SU-DHL-6 (cell line): ENCODE measurements at regions not wholly inside any gene's neighbourhood (a gene's known extent, or its start where the extent isn't known, plus 50 kb on each side); places are given as distances from the start of the nearest gene placed in this dataset.

Experiments
- EZH2phosphoT487 ChIP-seq: fragments of 200-600 bp; sonication (generic), shearing (Covaris generic); conservative IDR thresholded peaks from 2 replicates; pipeline ENCODE4 v1.6.1; 2018; ENCODE audit warnings: mild to moderate bottlenecking, antibody characterized with exemption, low read length, moderate library complexity, mixed read lengths
- TF ChIP-seq, protein P1 (sequence below): fragments of 200-600 bp; sonication (generic); IDR thresholded peaks from one replicate; pipeline ENCODE4 v1.5.1; 2017; ENCODE audit warnings: antibody characterized with exemption, mild to moderate bottlenecking, low read length, moderate library complexity; ENCODE audit not compliant: insufficient read depth, poor library complexity, severe bottlenecking

DNA sequence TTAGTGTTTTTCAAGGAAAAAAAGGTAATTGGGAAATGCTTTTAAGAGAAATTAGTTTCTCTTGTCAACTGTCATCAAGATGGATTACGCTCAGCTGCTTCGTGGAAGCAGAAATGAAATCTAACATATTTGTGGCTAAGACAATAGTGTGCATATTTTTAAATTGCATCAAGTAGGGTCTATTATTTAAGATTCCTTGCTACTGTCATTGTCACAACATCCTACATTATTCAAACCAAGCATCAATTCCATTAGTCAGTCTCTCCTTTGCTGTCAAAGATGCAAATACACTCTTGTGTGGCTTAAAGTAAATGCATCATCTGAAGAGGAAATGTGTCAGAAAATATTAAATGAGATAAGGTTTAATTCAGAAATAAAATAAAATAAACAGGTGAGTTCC, 1277.6 kb upstream of the SEL1L start:
- TF ChIP-seq, protein P1, sequence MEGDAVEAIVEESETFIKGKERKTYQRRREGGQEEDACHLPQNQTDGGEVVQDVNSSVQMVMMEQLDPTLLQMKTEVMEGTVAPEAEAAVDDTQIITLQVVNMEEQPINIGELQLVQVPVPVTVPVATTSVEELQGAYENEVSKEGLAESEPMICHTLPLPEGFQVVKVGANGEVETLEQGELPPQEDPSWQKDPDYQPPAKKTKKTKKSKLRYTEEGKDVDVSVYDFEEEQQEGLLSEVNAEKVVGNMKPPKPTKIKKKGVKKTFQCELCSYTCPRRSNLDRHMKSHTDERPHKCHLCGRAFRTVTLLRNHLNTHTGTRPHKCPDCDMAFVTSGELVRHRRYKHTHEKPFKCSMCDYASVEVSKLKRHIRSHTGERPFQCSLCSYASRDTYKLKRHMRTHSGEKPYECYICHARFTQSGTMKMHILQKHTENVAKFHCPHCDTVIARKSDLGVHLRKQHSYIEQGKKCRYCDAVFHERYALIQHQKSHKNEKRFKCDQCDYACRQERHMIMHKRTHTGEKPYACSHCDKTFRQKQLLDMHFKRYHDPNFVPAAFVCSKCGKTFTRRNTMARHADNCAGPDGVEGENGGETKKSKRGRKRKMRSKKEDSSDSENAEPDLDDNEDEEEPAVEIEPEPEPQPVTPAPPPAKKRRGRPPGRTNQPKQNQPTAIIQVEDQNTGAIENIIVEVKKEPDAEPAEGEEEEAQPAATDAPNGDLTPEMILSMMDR: no peak
- TF ChIP-seq EZH2phosphoT487: no peak
